GM19025 (cell line): ENCODE measurements at regions not wholly inside any gene's neighbourhood (a gene's known extent, or its start where the extent isn't known, plus 50 kb on each side); places are given as distances from the start of the nearest gene placed in this dataset.

Experiments
- ATAC-seq: cut with Tn5 transposase; IDR thresholded peaks from one replicate; pipeline ENCODE4 v1.9.1; 2021; ENCODE audit warnings: mild to moderate bottlenecking, low read depth, moderate library complexity; ENCODE audit not compliant: unreplicated experiment

DNA sequence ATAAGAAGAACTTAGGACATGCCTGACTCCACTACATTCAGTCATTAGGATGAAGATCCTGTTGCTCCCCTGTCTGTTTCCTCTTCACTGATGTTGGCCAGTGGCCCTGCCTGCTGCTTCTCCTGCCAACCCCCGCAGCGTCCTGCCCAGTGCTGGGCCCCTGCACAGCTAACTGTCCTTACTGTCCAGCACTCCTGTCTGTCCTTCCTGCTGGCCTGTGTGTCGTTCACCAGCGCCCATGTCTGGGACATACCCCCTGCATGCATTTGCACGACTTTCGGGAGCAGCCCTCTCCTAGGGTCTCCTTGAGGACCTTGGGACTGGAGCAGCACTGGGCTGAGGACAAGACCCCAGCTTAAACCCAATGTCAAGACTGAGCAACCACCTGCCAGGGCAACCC is 547.6 kb downstream of the BNC2 start:
- no peak for ATAC-seq

DNA sequence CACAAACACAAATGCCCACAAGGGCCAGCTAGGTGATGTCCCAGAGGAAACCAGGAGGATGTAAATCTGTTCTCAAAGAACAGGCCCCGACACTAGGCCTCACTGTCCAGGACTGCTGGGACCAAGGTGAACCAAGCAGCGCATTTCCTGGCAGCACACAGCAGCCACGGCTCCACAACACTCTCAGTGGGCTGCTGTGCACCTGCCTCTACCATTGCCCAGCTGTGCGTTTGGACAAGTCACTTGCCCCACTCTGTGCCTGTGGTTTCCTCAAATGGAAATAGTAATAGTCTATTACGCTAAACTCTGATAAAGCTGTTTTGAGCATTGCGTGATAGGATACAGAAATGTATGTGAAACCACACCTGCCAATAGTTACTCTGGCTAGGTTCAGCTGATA is 544.5 kb downstream of the BNC2 start:
- no peak for ATAC-seq

- no peak for ATAC-seq
Observed at GRCh38 chr9:16328349-16328748, 542.1 kb downstream of the BNC2 start.

- ATAC-seq = no peak
Observed at GRCh38 chr9:16329671-16330113, 540.8 kb downstream of the BNC2 start.

DNA sequence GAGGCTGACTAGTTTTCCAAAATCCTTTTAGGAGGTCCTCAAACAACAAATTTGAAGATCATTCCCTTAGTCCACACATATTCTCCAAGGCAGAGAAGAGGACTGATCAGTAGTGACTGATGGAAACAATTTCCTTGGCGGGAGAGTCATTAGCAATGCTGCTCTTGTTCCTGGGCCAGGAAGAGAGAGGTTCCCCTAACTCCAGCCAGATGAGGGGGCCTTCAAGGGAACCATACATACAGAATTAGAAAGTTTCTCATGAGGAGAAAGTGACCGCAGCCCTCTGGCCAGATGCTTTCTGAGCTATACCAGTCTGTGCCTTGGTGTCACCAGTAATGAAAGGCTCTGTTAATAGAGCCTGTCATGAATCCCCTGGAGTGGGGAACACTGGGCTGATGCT is 539.4 kb downstream of the BNC2 start:
- ATAC-seq = no peak

DNA sequence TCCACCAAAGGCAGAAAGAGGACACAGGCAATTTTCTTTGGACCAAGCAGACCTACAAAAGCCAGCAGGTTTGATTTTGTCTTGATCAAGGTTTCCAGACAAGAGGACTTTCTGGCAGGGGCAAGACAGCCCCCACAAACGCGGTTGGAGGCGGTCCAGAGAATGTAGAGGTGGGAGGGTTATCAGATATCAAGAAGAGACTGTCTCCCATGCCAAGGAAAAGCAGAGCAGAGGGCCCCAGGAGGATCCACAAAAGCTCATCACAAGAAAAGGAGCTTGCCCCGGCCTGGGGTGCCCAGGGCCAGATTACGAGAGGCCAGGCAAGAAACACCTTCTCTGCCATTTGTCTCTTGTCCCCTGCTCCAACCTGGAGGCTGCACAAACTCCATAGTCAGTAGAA is 538.9 kb downstream of the BNC2 start:
- no peak for ATAC-seq

GRCh38 chr9:16333691-16334090 is 536.8 kb downstream of the BNC2 start:
- no peak for ATAC-seq

GRCh38 chr9:16335788-16336580 is 534.5 kb downstream of the BNC2 start:
- no peak for ATAC-seq

DNA sequence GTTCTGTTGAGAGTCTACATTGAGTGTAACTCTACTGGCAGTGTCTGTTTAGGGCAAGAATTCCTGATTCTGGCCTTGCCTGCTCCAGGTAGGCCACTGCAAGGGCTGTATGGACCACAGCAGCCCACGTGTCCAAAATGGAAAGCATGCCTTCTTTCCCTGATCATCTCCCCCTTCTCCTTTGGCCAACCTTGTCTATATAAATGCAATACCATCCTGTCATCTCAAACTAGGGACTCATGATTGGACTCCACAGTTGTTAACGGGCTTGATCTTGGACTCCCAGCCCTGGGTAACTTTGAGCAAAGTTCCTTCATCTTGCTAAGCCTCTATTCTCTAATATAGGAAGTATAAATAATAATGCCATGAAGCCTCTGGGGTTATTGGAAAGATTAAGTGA is 533.6 kb downstream of the BNC2 start:
- no peak for ATAC-seq

DNA sequence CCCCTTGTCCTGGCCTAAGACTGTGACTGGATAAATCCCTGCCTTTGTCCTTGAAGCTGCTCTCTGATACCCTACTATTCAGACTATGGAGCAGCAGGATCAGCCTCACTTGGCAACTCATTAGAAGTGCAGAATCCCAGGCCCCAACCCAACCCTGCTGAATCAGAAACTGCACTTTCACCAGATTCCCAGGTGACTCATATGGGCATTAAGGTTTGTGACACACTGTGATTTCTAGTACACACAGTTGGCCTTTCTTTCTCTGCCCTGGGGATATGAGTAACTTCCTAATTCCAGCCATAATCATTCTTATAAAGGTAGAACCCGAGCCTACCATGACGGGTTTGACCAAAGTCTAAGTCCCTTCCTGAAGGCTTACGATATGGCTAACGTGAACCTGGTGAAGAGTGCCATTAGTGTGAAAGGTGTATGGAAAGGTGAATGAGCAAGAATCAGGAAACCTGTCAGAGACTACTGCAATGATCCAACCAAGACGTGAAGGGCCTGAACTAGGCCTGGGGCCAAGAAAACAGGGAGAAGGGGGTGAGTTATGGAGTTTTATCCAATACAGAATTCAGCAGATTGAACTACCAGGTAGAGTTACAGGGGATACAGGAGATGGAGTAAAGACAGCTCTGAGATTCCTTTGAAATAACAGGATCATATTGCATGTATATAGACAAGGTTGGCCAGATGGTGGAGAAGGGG is 533.0 kb downstream of the BNC2 start:
- no peak for ATAC-seq

DNA sequence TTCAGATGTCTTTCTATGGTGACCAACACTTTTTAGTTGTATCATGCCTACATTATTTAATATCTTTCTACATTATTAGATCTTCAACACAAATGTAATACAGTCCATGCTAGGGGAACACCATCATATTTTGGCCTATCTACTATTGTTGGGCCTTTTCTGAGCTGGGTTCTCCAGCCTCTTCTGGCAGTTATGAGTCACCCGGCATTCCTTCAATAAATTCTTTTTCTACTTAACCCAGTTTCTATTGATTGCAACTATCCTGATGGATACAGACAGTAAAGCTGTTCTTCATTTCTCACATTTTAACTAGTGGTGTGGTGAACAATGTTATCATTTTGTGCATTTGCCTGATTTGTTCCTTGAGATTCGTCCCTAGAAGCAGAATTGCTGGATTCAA is 529.3 kb downstream of the BNC2 start:
- no peak for ATAC-seq

DNA sequence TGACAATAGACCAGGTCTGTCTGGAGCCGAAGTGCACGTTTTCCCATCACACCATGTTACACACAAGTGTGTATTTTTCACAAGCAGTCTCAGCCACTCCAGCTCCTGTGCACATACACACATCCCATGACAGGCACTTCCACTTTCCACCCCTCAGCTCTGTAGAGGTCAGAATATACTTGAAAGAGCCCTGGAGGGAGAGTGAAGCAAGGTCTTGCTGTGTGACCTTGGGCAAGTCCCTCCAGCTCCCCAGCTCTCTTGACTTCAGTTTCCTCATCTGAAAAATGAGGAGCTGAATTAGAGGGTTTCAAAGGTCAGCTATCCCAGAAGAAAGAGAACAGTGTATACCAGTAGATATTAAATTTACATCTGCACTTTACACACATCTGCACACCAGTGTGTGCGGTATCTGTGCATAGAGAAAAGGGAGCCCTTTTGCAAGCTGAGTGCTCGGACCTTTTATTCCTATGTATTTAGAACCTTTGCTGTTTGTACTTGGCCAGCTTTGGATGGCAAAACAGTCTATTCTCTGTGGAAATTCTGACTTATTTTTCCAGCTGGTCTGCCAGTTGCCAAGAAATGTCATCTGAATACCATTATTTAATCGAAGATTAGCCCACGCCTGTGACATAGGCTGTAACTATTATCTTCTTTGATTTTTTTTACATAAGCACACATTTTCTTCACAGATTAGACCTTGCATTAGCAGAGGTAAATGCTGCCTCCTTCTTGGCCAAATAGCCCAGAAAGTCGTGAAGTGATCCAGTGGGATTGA is 528.0 kb downstream of the BNC2 start:
- no peak for ATAC-seq

- no peak for ATAC-seq
Observed at GRCh38 chr9:16343249-16344237, 526.9 kb downstream of the BNC2 start.

DNA sequence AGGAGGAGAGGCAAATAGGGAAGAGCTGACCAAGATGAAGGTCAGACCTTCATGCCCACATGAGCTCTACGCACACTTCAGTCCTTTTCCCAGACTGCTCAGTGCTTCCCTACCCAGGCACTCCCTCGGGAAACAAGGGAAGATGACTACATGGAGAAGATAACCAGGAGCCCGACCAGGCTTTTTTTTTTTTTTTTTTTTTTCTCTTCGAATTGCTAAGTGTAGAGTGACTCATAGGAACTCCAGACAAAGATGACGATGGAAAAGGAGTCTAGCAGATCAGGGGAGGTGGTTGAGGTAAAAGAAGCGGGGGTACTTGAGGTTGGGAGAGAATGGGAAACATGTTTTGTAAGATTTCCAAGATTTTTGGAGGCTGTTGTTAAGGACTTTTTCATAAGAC is 526.1 kb downstream of the BNC2 start:
- ATAC-seq = no peak

DNA sequence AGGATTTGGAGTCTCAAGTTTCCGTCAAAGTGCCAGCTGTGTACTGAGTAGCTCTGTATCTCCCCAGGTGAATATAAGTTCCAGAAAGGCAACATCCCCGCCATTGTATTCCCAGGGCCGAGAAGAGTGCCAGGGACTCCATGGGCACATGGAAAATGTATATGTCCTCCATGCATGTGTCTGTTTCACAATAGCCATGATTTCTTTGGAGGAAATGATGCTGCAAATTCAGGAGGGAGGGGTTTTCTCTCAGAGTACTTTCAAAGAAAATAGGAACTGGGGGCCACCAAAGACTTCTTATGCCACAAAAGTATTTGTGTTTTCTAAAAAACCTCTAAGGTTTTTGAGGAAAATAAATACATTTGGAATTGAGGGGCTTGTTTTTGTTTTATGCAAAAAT is 524.6 kb downstream of the BNC2 start:
- no peak for ATAC-seq

DNA sequence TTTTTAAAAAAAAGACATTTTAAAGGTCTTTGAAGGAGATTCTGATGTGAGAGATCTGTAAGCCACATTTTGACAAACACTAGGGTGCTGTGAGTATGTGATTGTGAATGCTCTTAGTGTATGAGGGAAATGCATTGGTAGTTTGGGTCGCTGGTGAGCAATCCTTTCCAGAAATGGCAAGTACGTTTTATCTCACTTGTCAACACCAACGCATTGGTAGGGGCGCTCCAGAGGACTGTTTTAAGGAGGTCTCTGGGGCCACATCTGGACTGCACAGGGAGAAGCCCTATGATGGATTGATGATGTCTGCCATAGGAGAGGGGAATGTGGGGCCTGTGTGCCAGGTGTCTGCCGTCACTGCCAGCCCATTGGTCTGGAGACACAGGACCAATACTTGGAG is 522.6 kb downstream of the BNC2 start:
- ATAC-seq = no peak

GRCh38 chr9:16348531-16348930 is 521.9 kb downstream of the BNC2 start:
- ATAC-seq = no peak

GRCh38 chr9:16352251-16352650 is 518.2 kb downstream of the BNC2 start:
- no peak for ATAC-seq

DNA sequence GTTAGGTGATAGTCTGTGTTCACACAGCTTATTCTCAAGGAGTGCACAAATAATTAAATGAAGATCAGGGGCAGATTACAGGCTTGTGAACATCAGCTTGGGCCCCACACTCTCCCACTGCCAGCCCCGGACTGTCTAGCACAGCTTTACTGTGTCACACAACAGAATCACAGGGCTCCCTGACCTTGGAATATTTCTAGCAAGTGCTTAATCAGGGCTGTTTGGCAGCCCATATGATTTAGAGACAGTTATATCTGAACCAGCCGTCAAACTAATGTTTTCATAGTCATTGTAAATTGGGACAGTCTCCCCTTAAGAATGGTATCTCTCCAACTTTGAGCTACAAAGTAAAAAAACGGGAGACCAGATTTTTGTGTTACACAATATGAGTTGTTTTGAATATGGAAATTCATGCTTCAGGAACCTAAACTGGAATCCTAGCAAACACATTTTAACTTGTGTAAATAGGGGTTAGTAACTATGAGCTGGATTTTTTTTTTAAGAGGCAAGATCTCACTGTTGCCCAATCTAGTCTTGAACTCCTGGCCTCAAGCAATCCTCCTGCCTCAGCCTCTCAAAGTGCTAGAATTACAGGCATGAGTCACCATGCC is 517.6 kb downstream of the BNC2 start:
- ATAC-seq = no peak
